ENCODE measurements at regions not wholly inside any gene's neighbourhood (a gene's known extent, or its start where the extent isn't known, plus 50 kb on each side); places are given as distances from the start of the nearest gene placed in this dataset.
"Not testable (repeated sequence)": the region's sequence is repeated elsewhere in the genome, so short reads cannot be mapped to it uniquely, and the experiment has no call there.

DNA sequence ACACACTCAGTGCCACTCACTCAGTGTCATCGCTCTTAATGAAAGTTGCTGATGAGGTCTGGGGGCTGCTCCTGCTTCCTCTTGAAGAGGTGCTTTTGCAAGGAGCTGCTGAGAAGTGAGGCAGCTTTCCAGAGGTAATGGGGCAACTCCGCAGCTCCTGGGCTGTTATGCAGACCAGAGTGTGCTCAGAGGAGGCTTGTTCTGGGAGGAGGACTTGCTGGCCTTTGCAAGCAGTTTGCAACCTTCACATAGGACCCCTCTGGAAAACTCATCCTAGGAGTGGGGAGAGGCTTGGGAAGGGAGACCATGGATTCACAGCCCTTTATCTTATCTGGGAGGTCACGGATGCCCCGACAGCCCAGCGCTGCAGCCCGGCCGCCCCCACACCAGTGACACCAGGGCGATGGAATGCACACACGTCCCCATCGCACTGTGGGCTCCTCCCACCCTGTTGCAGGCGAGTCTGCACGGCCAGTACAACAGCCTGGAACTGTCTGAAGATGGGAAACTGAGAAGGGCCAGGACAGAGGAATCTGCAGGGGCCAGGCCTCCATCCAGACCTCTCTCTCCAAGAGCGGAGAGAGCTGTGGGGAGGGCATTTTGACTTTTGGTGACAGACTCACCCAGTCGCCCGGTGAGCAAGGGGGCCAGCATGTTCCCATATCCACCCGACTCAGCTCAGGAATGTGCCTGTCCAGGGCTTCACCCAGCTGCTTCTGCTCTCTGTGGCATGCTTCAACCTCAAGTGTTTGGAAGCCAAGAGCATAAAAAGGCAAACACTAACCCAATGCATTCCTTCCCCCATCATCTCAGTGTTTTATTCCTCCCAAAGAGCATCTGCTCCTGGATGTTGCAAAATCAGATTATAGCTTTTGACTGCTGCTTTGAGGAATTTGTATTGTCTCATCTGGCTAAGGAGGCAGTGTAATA, 78.6 kb upstream of the ZNF469 start:
- no peak for DNase-seq (ENCODE audit: low spot score)

DNA sequence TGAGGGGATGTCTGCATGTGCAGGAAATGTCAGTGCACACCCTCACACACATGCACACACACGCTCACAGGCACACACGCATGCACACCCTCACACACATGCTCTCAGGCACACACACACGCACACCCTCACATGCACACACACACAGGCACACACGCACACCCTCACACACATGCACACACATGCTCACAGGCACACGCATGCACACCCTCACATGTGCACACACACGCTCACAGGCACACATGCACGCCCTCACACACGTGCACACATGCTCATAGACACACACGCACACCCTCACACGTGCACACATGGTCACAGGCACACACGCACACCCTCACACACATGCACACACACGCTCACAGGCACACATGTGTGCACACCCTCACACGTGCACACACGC, 77.6 kb upstream of the ZNF469 start:
- DNase-seq (ENCODE audit: low spot score), result no peak

DNA sequence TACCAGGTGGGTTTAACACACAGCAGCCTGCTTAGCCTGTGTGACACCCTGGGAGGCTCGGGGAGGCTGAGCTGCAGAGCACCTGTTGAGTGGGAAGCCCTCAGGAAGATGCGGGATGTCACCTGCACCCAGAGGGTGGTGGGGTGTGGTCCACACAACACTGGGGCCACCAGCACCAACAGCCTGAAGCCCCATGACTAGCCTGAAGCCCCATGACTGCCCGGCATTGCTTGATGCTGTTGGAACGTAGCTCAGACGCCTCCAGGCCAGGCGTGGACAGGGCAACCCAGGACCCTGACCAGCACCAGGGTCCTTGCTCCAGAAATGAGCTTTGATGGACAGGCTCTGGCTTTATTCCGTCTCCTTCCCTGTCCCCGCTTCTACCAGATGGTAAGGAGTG, 76.3 kb upstream of the ZNF469 start:
- DNase-seq (ENCODE audit: low spot score), result no peak

DNA sequence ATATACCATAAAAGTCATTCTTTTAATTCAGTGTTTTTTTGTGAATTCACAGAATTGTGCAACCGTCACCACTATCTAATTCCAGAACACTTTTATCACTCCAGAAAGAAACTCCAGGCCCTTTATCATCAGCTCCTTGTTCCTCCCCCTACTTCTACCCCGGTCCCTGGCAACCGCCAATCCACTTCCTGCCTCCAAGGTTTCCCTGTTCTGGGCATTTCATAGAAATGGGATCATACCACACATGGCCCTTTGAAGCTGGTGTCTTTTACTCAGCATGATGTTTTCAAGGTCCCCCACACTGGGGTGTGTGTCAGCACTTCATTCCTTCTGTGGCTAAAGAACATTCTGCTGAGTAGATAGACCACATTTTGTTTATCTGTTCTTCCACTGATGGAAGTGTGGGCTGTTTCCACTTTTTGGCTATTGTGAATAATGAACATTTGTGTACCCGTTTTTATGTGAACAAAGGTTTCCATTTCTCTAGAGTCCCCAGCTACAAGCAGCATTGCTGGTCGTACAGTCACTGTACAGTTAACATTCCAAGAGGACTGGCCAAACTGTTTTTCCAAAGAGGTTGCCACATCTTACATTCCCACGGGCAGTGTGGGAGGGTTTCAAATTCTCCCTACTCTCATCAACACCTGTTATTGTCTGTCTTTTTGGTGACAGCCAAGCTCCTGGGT, 75.8 kb upstream of the ZNF469 start:
- no peak for DNase-seq (ENCODE audit: low spot score)

DNA sequence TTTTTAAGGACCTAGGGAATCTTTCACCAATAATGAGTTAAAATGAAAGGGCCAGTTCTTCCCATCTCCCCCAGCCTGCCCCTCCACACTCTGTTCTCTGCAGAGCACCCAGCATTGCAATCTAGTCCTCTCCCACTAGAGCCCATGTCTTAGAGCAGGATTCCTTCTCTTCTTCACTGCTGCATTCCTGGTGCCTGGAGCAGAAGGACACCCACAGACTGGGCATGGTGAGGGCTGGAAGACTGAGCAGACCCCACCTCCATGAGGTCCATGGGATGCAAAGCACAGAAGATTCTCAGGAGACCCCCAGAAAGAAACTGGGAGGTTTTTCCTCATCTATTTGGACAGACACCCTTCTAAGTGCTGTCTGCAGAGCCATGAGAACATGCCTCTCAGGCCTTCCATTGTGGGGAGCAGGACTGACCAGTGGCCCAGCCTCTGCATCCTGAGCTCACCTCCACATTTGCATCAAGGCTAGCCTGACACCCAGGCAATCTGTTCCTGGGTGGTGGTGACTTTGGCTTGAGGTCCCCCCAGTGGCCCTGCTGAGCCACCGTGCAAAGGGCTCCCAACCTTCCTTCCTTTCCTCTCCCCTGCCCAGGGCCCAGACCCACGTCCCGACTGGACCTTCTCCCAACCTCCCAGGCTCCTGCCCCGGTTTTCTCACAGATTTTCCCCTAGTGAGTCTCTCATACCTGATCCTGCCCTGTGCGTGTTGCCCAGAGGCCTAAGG, 74.2 kb upstream of the ZNF469 start:
- no peak for DNase-seq (ENCODE audit: low spot score)

DNA sequence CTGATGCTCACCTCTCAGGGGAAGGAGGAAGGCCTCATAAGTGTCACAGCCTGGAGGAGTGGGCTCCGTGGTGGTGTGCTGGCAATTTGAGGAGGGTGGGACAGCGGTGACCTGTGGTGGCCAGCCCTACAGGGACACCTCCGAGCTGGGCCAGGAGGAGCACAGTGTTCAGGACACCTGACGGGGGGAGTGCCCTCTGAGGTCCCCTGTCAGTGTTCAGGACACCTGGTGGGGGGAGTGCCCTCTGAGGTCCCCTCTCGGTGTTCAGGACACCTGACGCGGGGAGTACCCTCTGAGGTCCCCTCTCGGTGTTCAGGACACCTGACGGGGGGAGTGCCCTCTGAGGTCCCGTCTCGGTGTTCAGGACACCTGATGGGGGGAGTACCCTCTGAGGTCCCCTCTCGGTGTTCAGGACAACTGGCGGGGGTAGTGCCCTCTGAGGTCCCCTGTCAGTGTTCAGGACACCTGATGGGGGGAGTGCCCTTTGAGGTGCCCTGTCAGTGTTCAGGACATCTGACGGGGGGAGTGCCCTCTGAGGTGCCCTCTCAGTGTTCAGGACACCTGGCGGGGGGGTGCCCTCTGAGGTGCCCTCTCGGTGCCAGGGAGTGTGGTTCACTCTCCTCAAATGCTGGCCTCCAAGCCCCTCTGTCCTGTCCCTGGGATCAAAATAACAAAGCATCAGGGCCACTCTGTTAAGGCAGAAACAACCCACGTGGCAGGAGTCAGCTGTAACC, 73.4 kb upstream of the ZNF469 start:
- DNase-seq (ENCODE audit: low spot score), result no peak

DNA sequence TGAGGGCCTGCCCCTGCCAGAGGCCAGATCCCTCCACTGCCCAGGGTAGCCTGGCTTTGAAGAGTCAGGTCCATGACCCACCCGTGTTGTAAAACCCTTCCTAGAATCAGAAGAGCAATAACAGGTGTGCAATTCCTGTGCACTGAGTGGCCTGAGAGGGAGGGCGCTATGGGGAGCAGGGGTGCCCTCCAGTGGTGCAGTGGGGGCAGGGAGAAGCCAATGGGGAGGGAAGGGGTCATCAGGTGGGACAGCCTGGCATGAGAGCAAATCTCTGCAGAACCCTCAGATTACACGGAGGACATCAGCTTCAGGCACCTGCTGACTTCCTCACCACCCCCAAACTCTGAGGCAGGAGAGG, 72.9 kb upstream of the ZNF469 start:
- no peak for DNase-seq (ENCODE audit: low spot score)

DNA sequence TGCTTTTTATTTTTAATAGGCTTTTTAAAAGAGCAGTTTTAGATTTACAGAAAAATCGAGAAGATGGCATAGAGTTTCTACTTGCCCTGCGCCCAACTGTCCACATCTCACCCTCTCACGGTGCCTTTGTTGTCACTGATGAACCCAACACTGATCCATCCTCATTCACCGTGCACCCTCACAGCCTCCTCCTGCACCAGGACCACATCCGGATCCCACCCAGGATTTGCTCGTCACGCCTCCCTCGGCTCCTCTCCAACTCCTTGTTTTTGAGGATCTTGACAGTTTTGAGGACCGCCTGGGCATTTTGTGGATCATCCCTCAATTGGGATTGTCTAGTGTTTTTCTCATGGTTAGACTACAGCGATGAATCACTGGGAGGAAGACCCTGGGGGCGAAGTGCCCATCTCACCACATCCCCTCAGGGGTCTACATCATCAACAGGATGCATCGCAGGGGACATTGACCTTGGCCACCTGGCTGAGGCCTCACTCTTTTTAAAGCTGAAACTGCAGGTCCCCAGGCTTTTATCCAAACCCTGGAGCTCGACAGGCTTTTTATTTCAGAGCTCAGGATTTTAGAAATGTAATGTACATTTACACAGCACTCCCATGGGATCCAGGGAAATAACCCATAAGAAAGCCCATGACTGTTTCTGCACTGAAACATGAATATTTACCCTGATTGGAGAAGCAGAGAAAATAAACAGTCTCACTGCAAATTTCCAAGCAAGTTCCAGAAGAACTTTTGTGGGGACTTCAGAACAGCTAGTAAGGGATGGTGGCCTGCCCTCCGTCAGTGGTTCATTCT, 71.8 kb upstream of the ZNF469 start:
- no peak for DNase-seq (ENCODE audit: low spot score)

DNA sequence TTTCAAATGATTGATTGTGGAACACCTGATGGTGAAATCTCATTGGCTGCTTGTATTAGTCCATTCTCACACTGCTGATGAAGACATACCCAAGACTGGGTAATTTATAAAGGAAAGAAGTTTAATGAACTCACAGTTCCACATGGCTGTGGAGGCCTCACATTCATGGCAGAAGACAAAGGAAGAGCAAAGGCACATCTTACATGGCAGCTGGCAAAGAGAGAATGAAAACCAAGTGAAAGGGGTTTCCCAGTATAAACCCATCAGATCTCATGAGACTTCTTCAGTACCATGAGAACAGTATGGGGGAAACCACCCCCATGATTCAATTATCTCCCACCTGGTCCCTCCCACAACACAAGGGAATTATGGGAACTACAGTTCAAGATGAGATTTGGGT, 70.9 kb upstream of the ZNF469 start:
- DNase-seq (ENCODE audit: low spot score), result not testable (repeated sequence)

DNA sequence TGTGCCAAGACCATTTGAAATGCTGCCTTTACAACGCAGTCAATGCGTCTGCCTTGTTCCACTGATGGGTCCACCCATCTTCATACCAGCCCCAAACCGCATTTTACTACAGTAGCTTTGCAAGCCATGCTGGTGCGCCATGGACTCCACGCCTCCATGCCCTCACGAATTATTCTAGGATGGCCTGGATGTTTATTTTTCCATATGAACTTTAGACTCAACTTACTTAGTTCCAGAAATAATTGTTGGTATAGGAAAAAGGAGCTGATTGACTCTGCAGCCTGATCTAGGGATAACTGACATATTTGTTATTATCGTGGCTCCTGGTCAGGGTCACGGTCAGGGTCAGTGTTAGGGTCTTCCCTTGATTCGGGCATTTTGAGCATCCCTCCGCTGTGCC, 70.0 kb upstream of the ZNF469 start:
- DNase-seq (ENCODE audit: low spot score), result no peak

DNA sequence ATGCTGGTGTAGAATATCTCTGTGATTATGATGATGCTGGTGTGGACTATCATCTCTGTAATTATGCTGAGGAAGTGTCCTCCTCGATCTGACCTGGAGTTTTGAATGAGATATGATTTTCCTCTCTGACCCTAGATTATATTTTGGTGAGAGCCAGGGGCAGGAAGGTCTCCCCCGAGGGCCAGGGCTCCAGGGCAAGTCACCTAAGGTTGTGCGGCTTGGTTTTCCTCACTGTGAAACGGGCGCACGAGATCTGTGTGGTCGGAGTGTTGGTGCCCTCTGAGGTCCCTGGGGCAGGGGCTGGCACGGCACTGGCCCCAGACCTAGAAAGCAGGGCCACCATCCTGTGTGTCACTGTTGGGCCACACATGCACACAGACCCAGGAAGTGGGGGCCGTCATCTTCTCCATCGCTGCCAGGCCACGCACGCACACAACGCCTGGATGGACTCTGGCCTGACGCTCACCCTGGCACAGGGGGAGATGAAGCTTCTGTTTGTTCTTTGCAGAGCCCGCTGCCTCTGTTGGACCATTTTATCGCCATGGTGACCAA, 67.7 kb upstream of the ZNF469 start:
- no peak for DNase-seq (ENCODE audit: low spot score)

DNA sequence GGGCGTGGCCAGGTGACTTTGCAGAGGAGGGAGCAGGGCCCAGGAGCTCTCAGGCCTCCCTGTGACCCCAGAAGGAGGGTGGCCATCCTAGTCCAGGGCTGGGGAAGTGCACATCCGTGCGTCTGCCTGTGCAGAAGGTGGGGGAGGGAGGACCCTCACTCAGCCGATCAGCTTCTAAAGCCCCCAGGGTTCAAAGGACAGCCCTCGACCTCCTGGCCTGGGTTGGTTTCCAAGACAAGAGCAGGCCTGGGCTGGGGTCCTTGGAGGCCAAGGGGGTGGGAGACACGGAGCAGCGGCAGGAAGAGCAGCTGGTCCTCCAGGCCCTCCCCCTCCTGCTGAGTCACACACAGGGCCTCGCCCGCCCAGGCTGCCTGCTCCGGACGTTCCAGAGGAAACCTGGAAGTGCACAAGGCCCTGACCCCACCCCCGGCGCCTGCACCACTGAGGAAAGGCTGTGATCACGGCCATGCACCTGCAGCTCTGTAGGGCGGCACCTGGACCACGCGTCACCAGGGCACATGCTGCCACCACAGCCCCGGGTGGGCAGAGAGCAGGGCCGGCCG, 67.1 kb upstream of the ZNF469 start:
- DNase-seq (ENCODE audit: low spot score), result no peak

DNA sequence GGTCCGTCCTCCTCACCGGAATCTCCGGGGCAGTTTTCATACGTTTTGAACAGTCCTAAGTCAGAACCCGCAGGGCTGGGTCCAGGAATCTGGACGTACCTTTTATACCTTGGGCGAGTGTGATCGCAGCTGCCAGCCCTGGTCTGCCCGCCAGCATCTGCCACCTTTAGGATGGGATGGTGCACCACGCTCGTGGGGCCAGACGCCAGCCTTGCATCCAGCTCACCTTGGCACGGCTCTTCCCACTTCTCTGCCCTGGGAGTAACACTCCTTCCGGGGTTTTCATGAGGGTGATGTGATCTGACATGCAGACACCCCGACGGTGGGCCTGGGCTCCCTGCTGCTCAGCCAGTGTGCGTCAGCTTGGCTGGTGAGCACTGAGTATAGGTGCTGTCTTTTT, 66.6 kb upstream of the ZNF469 start:
- no peak for DNase-seq (ENCODE audit: low spot score)

DNA sequence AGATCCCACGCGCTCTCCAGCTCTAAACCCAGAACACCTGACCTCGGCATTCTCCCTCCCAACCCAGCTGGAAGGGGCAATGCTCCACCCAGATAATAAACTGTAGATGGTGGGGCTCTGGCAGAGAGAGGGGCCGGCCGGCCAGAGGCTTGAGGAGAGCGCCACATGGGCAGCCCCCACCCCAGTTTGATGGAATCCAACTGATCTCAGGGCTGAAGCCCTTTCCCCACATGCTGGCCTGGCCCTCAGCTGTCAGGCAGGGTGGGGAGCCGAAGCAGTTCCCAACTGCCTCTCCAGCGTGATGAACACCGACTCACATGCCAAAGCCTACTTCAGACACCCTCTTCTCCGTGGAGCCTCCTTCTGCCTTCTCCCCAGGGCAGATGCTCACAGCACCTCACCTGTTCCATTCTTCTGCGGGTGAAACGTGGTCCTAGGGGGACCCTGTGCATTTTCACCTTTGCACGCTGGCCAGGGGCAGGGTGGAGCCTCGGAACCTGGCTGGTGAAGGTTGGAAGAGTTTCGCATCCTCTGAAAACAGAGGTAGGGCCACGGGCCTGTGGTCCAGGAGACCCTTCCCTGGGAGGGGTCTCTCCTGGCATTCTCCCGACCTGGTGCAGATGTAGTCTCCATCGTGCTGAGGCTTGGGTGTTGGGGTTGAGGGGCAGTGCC, 65.7 kb upstream of the ZNF469 start:
- DNase-seq (ENCODE audit: low spot score), result no peak

DNA sequence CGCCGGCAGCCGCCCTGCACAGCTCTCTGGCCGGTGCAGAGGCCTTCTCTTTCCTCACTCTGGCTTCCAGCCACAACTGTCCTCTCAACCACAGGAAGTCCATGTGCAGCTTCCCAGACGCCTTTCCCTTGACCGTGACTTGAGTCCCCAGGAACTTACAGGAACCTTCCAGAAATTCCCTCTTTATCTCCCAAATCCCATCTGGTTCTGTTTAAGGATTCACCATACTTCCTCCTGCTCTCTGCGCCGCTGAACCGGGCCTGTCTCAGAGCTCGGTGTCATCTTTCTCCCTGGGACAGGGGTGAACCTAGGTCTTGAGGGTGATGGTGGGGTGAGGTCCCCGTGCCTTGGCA, 65.2 kb upstream of the ZNF469 start:
- DNase-seq (ENCODE audit: low spot score), result no peak

DNA sequence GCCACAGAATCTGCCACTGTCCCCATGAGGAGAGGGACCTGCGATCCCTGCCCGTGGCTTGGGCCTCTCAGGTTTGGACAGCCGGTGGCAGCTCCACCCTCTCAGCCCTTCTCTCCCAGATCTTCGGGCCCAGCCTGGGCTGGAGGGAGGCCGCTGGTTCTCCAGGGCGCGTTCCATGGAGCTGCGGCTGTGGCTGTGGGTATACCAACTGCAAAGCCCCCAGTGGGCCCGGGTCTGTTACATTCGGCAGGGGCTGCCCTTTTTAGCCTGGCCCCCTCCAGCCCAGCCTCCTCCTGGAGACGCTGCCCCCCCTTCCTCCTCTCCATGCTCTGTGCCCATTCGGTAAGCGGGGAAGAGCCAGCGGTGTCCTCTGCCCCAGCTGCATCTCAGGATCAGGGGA, 64.7 kb upstream of the ZNF469 start:
- no peak for DNase-seq (ENCODE audit: low spot score)

DNA sequence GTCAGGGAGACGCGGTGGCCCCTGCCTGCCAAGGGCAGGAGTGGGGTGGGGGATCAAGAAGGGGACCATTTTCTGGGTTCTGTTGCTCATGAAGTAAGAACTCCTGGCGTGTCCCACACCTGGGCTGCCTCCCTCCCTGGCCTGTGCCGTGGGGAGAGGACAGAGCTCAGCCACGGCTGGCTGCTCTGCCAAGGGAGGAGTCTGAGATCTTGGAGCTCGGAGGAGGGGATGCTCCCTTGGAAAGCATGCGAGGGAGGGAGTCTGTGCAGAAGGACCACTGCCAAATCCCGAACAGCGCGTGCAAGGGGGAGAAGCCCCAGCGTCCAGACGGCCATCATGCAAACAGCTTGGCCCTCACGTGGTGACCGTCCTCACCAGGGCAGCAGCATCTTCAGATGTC, 64.2 kb upstream of the ZNF469 start:
- no peak for DNase-seq (ENCODE audit: low spot score)

DNA sequence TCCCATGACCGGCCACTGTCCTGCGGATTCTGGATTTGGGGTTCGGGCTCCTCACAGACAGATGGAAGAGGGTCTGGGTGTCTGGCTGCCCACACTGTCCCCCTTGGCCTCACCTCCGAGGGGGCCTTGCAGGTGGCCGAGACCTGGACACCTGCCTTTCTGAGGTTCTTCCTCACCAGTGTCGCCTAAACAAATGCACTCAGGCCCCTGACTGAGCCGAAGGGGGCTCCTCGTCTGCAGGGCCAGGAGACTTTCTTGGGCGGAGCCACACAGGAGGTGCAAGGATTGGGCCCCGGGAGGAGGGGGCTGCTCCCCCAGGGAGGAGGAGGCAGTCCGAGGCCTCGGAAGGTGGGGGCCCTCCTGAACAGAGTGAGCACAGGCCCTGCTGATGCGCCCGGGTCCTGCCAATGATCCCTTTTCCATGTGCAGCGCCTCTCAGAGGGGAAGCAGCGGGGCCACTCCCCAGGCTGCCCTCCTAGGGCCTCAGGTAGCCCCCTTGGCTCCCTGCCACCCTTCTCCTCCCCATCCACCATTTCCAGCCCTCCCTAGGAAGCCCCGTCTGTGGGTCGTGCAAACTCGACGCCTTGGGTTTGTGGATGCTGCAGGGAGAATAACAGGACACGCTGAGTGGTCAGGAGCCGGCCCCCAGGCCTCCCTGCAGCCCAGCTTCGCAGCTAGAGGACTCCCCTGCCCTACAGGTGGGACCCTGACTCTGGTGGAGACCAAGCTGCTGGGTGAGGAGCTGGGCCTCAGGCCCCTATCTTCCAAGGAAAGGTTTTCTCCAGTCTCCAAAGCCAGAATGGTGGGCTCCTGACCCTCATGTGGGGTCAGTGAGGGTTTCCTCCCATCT, 63.4 kb upstream of the ZNF469 start:
- no peak for DNase-seq (ENCODE audit: low spot score)

DNA sequence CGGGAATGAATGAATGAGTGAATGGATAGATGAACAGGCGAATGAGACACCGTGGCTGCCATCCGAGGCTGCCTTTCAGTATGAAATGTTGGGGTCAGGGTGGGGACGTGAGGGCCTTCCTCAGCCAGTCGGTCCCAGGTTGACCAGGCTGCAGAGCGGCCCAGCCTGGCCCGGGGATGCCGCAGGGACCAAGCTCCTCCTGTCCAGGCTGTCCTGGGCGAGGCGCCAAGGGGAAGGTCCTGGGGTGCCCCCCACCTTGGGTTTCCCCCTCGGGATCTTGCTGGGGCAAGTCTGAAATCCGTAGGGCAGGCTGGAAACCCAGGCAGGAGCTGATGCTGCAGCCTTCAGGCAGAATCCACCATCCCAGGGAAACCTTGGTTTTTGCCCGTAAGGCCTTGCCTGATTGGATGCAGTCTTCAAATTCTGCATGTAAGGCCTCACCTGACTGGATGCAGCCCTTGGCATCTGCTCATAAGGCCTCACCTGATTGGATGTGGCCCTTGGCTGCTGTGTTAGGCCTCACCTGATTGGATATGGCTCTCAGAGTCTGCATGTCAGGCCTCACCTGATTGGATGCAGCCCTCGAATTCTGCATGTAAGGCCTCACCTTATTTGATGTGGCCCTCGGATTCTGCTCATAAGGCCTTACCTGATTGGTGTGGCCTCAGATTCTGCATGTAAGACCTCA, 61.7 kb upstream of the ZNF469 start:
- DNase-seq (ENCODE audit: low spot score), result no peak

Data from putamen (tissue), 1 donor.